CD1c-positive myeloid dendritic cell (primary cell): ENCODE measurements at regions not wholly inside any gene's neighbourhood (a gene's known extent, or its start where the extent isn't known, plus 50 kb on each side); places are given as distances from the start of the nearest gene placed in this dataset.

Experiments
- DNase-seq: peaks from one replicate; pipeline ENCODE4 v3.0.0-alpha.2; 2016; ENCODE audit errors: extremely low spot score

- peak; percentile 59 for DNase-seq
Measured at GRCh38 chr6:148203970-148204369, 138.7 kb upstream of the SASH1 start.

GRCh38 chr6:148208298-148208697, 134.3 kb upstream of the SASH1 start:
- DNase-seq = no peak

GRCh38 chr6:148211777-148212324, 130.8 kb upstream of the SASH1 start:
- DNase-seq = no peak

- DNase-seq = no peak
Measured at GRCh38 chr6:148212366-148212765, 130.3 kb upstream of the SASH1 start.

- no peak for DNase-seq
Measured at GRCh38 chr6:148213366-148213765, 129.3 kb upstream of the SASH1 start.

- DNase-seq = no peak
Measured at GRCh38 chr6:148214667-148215066, 128.0 kb upstream of the SASH1 start.

- no peak for DNase-seq
Measured at GRCh38 chr6:148217051-148217450, 125.6 kb upstream of the SASH1 start.

GRCh38 chr6:148217921-148218320, 124.7 kb upstream of the SASH1 start:
- DNase-seq = peak; percentile 2

GRCh38 chr6:148218542-148219258, 123.9 kb upstream of the SASH1 start:
- DNase-seq = peak; percentile 14

- no peak for DNase-seq
Measured at GRCh38 chr6:148221196-148221979, 121.2 kb upstream of the SASH1 start.

- no peak for DNase-seq
Measured at GRCh38 chr6:148222376-148222775, 120.3 kb upstream of the SASH1 start.

- no peak for DNase-seq
Measured at GRCh38 chr6:148222846-148223245, 119.8 kb upstream of the SASH1 start.

GRCh38 chr6:148223424-148223842, 119.2 kb upstream of the SASH1 start:
- DNase-seq = no peak

- no peak for DNase-seq
Measured at GRCh38 chr6:148225871-148226270, 116.8 kb upstream of the SASH1 start.

- no peak for DNase-seq
Measured at GRCh38 chr6:148226284-148226683, 116.4 kb upstream of the SASH1 start.

GRCh38 chr6:148231572-148231971, 111.1 kb upstream of the SASH1 start:
- DNase-seq = no peak

- no peak for DNase-seq
Measured at GRCh38 chr6:148235446-148235845, 107.2 kb upstream of the SASH1 start.

- DNase-seq = no peak
Measured at GRCh38 chr6:148238713-148239112, 103.9 kb upstream of the SASH1 start.

GRCh38 chr6:148239215-148239614, 103.4 kb upstream of the SASH1 start:
- DNase-seq = no peak

- no peak for DNase-seq
Measured at GRCh38 chr6:148239801-148240460, 102.7 kb upstream of the SASH1 start.

- DNase-seq = no peak
Measured at GRCh38 chr6:148240461-148240840, 102.2 kb upstream of the SASH1 start.

GRCh38 chr6:148240861-148241477, 101.7 kb upstream of the SASH1 start:
- no peak for DNase-seq
